ENCODE measurements at regions not wholly inside any gene's neighbourhood (a gene's known extent, or its start where the extent isn't known, plus 50 kb on each side); places are given as distances from the start of the nearest gene placed in this dataset.

DNA sequence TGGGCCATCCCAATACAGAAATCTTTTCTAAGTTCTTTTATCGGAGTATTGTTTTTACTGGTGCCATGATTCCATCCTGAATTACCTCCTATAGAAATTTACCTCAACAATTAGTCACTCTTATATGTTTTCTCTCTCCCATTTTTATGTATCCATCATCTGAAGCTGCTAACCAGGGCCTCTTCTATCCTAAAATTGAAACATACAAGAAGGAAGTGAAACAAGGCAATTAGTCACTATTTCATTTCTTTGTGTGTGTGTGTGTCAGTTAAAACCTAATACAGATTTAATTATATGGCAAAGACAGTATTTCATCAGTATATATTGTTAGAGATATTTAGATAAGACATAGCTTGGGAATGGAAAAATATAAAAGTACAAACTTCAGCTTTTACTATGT, 148.4 kb upstream of the AHR start:
- FAIRE-seq, result no peak
- Histone ChIP-seq H3K27ac (no peak overlapping the region), H3K4me3 (no peak overlapping the region), H3K9me3 (no peaks in the 10 kb centered on the region), H3K4me1 (no peaks in the 10 kb centered on the region), H3K4me2 (no peak overlapping the region)
- no peak for TF ChIP-seq NFE2L2 (conservative IDR thresholded peaks at IDR 0.05; ENCODE audit: low read length)
- no peak for TF ChIP-seq NR3C1 (IDR thresholded peaks at IDR 0.05)
- TF ChIP-seq POLR2AphosphoS2 (conservative IDR thresholded peaks at IDR 0.05; ENCODE audit: low read length), result no peak
- TF ChIP-seq POLR2A (IDR thresholded peaks at IDR 0.05; ENCODE audit: low read length), result no peak
- TF ChIP-seq CTCF (IDR thresholded peaks at IDR 0.05), result no peak
- TF ChIP-seq SREBF2 (IDR thresholded peaks at IDR 0.05), result no peak
- TF ChIP-seq KDM1A (IDR thresholded peaks at IDR 0.05; ENCODE audit: low read depth), result no peak
- no peak for TF ChIP-seq ZFP36 (IDR thresholded peaks at IDR 0.05; ENCODE audit: borderline replicate concordance, partially characterized antibody)
- no peak for TF ChIP-seq CEBPB (IDR thresholded peaks at IDR 0.05)
- no peak for TF ChIP-seq HOXA7 (CRISPR knock-in tag; IDR thresholded peaks at IDR 0.05)
- TF ChIP-seq RFX5 (IDR thresholded peaks at IDR 0.05), result no peak
- no peak for TF ChIP-seq RNF2 (IDR thresholded peaks at IDR 0.05; ENCODE audit: borderline replicate concordance, low read depth)
- no peak for TF ChIP-seq HOXB5 (CRISPR knock-in tag; IDR thresholded peaks at IDR 0.05)
- TF ChIP-seq KDM5A (IDR thresholded peaks at IDR 0.05), result no peak
- no peak for TF ChIP-seq EHF (CRISPR knock-in tag; IDR thresholded peaks at IDR 0.05)
- no peak for TF ChIP-seq JUN (IDR thresholded peaks at IDR 0.05)
- TF ChIP-seq, protein P1, sequence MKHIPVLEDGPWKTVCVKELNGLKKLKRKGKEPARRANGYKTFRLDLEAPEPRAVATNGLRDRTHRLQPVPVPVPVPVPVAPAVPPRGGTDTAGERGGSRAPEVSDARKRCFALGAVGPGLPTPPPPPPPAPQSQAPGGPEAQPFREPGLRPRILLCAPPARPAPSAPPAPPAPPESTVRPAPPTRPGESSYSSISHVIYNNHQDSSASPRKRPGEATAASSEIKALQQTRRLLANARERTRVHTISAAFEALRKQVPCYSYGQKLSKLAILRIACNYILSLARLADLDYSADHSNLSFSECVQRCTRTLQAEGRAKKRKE (CRISPR knock-in tag; IDR thresholded peaks at IDR 0.05; ENCODE audit: low read depth), result no peak
- TF ChIP-seq, protein P2, sequence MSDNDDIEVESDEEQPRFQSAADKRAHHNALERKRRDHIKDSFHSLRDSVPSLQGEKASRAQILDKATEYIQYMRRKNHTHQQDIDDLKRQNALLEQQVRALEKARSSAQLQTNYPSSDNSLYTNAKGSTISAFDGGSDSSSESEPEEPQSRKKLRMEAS (IDR thresholded peaks at IDR 0.05), result no peak
- no peak for TF ChIP-seq EHMT2 (IDR thresholded peaks at IDR 0.05; ENCODE audit: low read depth)
- no peak for DNase-seq (ENCODE audit: low read depth in 1 of 2, low spot score in 1 of 2)
- POLR2A ChIA-PET, result no interaction called here
- ATAC-seq, result no peak
- CTCF ChIA-PET, result interaction anchor here (1.3 kb wide), 1 partner anchor 9 kb away, joined by 5 read pairs; no protein-coding TSS in a partner anchor
- WGBS (ENCODE audit: missing lambda C conversion rate), result 79% methylated on average over 1 of the region's 1 CpG

GRCh38 chr7:17152721-17153120, 145.7 kb upstream of the AHR start:
- CTCF ChIA-PET, result no interaction called here
- no peaks in the 10 kb centered on the region for H3K9me3 ChIP-seq
- FAIRE-seq, result no peak

More at GRCh38 chr7:17152721-17153120, 145.7 kb upstream of the AHR start:
- DNase-seq (ENCODE audit: low read depth in 1 of 2, low spot score in 1 of 2) (no peak), ATAC-seq (no peak)
- Histone ChIP-seq H3K4me3 (no peak overlapping the region), H3K4me1 (no peaks in the 10 kb centered on the region), H3K4me2 (no peak overlapping the region), H3K27ac (no peak overlapping the region)
- TF ChIP-seq HOXA7 (CRISPR knock-in tag; IDR thresholded peaks at IDR 0.05) (no peak), ZSCAN20 (CRISPR knock-in tag; IDR thresholded peaks at IDR 0.05) (no peak), GATA3 (IDR thresholded peaks at IDR 0.05; ENCODE audit: borderline replicate concordance) (no peak), SREBF2 (IDR thresholded peaks at IDR 0.05) (no peak), RFX5 (IDR thresholded peaks at IDR 0.05) (no peak), CTCF (IDR thresholded peaks at IDR 0.05) (no peak), BHLHE40 (IDR thresholded peaks at IDR 0.05; ENCODE audit: low read depth, low read length) (no peak), HEYL (CRISPR knock-in tag; IDR thresholded peaks at IDR 0.05) (no peak), PHF8 (IDR thresholded peaks at IDR 0.05; ENCODE audit: borderline replicate concordance, low read depth) (no peak), CHD2 (IDR thresholded peaks at IDR 0.05; ENCODE audit: low read length, partially characterized antibody) (no peak)
- WGBS (ENCODE audit: missing lambda C conversion rate), result 92% methylated on average over 4 of the region's 4 CpGs
- POLR2A ChIA-PET, result no interaction called here
